ENCODE measurements at regions not wholly inside any gene's neighbourhood (a gene's known extent, or its start where the extent isn't known, plus 50 kb on each side); places are given as distances from the start of the nearest gene placed in this dataset.

DNA sequence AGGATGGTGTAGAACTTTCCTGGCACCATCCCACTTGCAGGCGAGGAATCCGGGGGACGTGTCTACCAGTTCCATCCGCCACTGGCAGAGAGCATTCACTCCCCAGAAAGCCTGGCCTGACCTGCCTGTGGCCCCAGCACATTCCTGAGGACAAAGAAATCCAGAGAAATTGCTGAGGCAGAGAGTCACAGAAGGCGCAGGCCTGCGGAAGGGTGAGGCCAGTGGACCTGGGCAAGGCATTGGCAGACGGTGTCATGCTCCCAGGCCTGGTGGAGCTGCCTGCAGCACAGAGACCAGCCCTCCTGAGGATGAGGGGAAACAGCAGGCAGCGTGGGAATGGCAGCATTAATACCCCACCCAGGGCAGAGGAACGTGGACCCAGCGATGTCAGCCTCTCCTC is 81.2 kb upstream of the F3 start:
- TF ChIP-seq, protein P1, sequence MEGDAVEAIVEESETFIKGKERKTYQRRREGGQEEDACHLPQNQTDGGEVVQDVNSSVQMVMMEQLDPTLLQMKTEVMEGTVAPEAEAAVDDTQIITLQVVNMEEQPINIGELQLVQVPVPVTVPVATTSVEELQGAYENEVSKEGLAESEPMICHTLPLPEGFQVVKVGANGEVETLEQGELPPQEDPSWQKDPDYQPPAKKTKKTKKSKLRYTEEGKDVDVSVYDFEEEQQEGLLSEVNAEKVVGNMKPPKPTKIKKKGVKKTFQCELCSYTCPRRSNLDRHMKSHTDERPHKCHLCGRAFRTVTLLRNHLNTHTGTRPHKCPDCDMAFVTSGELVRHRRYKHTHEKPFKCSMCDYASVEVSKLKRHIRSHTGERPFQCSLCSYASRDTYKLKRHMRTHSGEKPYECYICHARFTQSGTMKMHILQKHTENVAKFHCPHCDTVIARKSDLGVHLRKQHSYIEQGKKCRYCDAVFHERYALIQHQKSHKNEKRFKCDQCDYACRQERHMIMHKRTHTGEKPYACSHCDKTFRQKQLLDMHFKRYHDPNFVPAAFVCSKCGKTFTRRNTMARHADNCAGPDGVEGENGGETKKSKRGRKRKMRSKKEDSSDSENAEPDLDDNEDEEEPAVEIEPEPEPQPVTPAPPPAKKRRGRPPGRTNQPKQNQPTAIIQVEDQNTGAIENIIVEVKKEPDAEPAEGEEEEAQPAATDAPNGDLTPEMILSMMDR (IDR thresholded peaks at IDR 0.05; ENCODE audit: insufficient read depth, low read length): no peak
- TF ChIP-seq GABPA (IDR thresholded peaks at IDR 0.05; ENCODE audit: low read depth) (no peak), POLR2AphosphoS5 (IDR thresholded peaks at IDR 0.05; ENCODE audit: low read depth) (no peak)
- TF ChIP-seq, protein P2, sequence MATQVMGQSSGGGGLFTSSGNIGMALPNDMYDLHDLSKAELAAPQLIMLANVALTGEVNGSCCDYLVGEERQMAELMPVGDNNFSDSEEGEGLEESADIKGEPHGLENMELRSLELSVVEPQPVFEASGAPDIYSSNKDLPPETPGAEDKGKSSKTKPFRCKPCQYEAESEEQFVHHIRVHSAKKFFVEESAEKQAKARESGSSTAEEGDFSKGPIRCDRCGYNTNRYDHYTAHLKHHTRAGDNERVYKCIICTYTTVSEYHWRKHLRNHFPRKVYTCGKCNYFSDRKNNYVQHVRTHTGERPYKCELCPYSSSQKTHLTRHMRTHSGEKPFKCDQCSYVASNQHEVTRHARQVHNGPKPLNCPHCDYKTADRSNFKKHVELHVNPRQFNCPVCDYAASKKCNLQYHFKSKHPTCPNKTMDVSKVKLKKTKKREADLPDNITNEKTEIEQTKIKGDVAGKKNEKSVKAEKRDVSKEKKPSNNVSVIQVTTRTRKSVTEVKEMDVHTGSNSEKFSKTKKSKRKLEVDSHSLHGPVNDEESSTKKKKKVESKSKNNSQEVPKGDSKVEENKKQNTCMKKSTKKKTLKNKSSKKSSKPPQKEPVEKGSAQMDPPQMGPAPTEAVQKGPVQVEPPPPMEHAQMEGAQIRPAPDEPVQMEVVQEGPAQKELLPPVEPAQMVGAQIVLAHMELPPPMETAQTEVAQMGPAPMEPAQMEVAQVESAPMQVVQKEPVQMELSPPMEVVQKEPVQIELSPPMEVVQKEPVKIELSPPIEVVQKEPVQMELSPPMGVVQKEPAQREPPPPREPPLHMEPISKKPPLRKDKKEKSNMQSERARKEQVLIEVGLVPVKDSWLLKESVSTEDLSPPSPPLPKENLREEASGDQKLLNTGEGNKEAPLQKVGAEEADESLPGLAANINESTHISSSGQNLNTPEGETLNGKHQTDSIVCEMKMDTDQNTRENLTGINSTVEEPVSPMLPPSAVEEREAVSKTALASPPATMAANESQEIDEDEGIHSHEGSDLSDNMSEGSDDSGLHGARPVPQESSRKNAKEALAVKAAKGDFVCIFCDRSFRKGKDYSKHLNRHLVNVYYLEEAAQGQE (IDR thresholded peaks at IDR 0.05; ENCODE audit: insufficient replicate concordance, low read depth): no peak
